Liver (tissue), 3 donors: ENCODE measurements at regions not wholly inside any gene's neighbourhood (a gene's known extent, or its start where the extent isn't known, plus 50 kb on each side); places are given as distances from the start of the nearest gene placed in this dataset.
A peak's percentile ranks its signal among the peaks of the same experiment; 100 is the strongest.

Source experiments
- CTCF ChIP-seq: fragments of 150-350 bp; IDR thresholded peaks from 2 replicates; pipeline ENCODE4 v1.5.1; 2017; ENCODE audit warnings: improper control_type of control experiment, low read depth, low read length; ENCODE audit not compliant: missing input control
- EGR1 ChIP-seq, 2 donors: IDR thresholded peaks; 2 replicates each; pipeline ENCODE4 v1.6.1; 2016 to 2018; ENCODE audit warnings: antibody characterized with exemption in 2 of 2, low read depth in 2 of 2
- GABPA ChIP-seq, 2 donors: IDR thresholded peaks in 1 of 2; conservative IDR thresholded peaks in 1 of 2; 2 replicates each; pipeline ENCODE4 v1.6.1; 2016; ENCODE audit warnings: antibody characterized with exemption in 2 of 2, mild to moderate bottlenecking in 1 of 2, moderate library complexity in 1 of 2
- HNF4G ChIP-seq: IDR thresholded peaks from 2 replicates; pipeline ENCODE4 v1.6.1; 2016; ENCODE audit warnings: antibody characterized with exemption
- JUND ChIP-seq, 2 donors: IDR thresholded peaks; 2 replicates each; pipeline ENCODE4 v1.6.1; 2016; ENCODE audit warnings: antibody characterized with exemption in 2 of 2
- MAX ChIP-seq: IDR thresholded peaks from 2 replicates; pipeline ENCODE4 v1.6.1; 2016; ENCODE audit warnings: antibody characterized with exemption
- NR2F2 ChIP-seq: IDR thresholded peaks from 2 replicates; pipeline ENCODE4 v1.6.1; 2016; ENCODE audit warnings: antibody characterized with exemption
- RAD21 ChIP-seq, 2 donors: IDR thresholded peaks; 2 replicates each; pipeline ENCODE4 v1.6.1; 2016; ENCODE audit warnings: antibody characterized with exemption in 2 of 2, mild to moderate bottlenecking in 2 of 2
- YY1 ChIP-seq: IDR thresholded peaks from 2 replicates; pipeline ENCODE4 v1.6.1; 2016; ENCODE audit warnings: antibody characterized with exemption, mild to moderate bottlenecking
- ZBTB33 ChIP-seq: IDR thresholded peaks from 2 replicates; pipeline ENCODE4 v1.6.1; 2016; ENCODE audit warnings: antibody characterized with exemption
- donor health status: healthy.
- donor health status: healthy.

- TF ChIP-seq CTCF, result no peak
- TF ChIP-seq HNF4G, result no peak
- TF ChIP-seq EGR1 (IDR thresholded peaks at IDR 0.05; ENCODE audit: low read depth in 2 of 2), result no peak
- no peak for TF ChIP-seq JUND (IDR thresholded peaks at IDR 0.05)
- no peak for TF ChIP-seq ZBTB33
- TF ChIP-seq RAD21 (IDR thresholded peaks at IDR 0.05), result peak in 1 of 2 donors; percentile 13
- no peak for TF ChIP-seq NR2F2
- TF ChIP-seq MAX, result no peak
- TF ChIP-seq YY1, result no peak
- no peak for TF ChIP-seq GABPA (IDR thresholded peaks at IDR 0.05 in 1 of 2, conservative IDR thresholded peaks at IDR 0.05 in 1 of 2)
Observed at GRCh38 chr1:193592317-193592716, 405.9 kb upstream of the B3GALT2 start.
